ENCODE measurements at regions not wholly inside any gene's neighbourhood (a gene's known extent, or its start where the extent isn't known, plus 50 kb on each side); places are given as distances from the start of the nearest gene placed in this dataset.

GRCh38 chr1:59244891-59245290, 52.0 kb upstream of the FGGY start:
- TF ChIP-seq CTCF (IDR thresholded peaks at IDR 0.05 in 8 of 11, conservative IDR thresholded peaks at IDR 0.05 in 3 of 11) (no peak), POLR2A (IDR thresholded peaks at IDR 0.05) (no peak), POLR2AphosphoS5 (IDR thresholded peaks at IDR 0.05) (no peak)

Data from spleen (tissue), 7 donors.